ENCODE measurements at regions not wholly inside any gene's neighbourhood (a gene's known extent, or its start where the extent isn't known, plus 50 kb on each side); places are given as distances from the start of the nearest gene placed in this dataset.
"Not testable (repeated sequence)": the region's sequence is repeated elsewhere in the genome, so short reads cannot be mapped to it uniquely, and the experiment has no call there.

DNA sequence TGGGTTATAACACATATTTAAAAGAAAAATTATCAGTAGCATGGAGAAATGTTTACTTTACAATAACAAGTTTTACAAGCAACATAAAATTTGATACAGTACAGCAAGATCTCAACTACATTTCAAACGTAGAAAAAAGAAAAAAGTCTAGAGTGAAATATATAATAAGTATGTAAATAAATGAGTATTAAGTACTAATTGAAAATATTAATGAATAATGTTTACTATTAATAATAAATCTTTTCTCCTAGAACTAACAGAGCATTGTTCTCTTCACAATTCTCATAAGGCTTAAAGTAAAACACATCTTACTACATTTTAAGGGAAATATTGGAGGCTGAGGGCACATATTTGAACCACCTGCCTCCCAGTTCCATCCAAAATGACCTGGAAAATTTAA, 72.1 kb downstream of the TMEM212 start:
- DNase-seq, result no peak

DNA sequence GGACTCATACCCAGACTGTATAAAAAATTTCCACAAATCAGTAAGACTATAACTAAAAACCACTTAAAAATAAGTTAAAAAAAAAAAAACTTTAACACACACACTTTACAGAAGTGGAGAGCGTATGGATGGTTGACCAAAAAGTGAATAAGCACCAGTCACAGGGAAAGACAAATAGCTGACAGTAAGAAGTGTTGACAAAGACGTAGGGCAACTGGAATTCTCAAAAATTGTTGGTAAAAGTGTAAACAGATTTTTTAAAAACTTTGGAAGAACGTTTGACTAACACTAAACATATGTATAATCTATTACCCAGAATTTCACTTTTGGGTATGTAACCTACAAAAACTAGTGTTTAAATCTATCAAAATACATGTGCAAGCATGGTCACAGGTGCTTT, 73.7 kb downstream of the TMEM212 start:
- no peak for DNase-seq

GRCh38 chr3:171922629-171923028, 79.5 kb downstream of the TMEM212 start:
- not testable (repeated sequence) for DNase-seq

DNA sequence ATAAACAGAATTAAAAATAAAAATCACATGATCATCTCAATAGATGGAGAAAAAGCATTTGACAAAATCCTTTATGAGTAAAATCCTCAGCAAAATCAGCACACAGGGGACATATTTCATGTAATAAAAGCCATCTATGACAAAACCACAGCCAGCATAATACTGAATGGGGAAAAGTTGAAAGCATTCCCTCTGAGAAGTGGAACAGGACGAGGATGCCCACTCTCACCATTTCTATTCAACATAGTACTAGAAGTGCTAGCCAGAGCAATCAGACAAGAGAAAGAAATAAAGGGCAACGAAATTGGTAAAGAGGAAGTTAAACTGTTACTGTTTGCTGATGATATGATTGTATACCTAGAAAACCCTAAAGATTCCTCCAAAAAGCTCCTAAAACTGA, 80.5 kb downstream of the TMEM212 start:
- not testable (repeated sequence) for DNase-seq

GRCh38 chr3:171924864-171925263, 81.7 kb downstream of the TMEM212 start:
- not testable (repeated sequence) for DNase-seq

- DNase-seq, result no peak
Observed at GRCh38 chr3:171932153-171932611, 89.0 kb downstream of the TMEM212 start.

DNA sequence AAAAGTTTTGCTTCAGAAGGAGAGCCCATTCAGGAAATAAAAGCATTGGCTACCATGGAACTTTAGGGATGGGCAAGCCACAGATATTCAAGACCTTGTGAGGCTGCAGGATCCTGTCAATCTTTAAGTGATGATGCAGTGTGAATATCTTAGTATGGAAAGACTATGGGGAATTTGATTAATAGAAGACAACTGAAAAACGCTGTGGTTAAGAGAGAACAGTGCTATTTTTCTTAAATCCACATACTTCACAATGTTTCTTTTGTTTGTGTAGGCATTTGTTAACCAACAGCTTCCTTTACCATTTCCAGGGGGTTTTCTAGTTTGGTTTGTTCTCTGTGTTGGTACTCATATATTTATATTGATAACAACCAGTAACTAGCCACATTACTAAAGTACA, 90.3 kb downstream of the TMEM212 start:
- no peak for DNase-seq

- DNase-seq, result no peak
Observed at GRCh38 chr3:171935261-171936123, 92.3 kb downstream of the TMEM212 start.

DNA sequence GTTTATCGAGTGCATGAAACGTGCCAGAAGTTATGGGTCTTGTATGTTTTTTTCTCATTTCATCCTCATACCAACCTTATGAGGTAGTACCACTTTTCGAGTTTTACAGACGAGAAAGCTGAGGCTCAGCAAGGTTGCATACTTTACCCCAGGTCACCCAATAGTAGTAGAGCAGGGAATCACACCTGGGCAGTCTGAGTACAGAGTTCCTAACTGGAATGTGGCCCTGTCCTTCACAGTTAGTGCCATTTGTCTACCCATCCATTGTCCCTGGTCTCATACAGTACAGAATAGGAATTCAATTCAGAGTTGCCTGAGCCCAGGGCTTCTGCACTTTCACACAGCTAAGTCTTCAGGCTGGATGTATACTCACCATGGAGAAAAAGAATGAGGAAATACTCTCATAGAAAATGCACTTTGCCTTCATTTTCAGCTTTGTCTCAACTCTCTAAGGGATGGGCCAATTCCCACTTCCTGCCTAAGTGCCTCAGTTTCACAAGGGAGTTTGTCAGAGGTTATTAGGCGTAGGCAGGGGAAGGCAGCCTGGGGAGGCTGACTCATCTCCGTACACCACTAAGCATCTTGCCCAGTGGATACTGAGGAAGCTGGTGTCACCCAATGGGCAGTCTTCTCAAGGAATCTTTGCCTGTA, 93.2 kb downstream of the TMEM212 start:
- peak in 1 of 2 donors; percentile 58 for DNase-seq

GRCh38 chr3:171939578-171939977, 96.4 kb downstream of the TMEM212 start:
- DNase-seq, result no peak

DNA sequence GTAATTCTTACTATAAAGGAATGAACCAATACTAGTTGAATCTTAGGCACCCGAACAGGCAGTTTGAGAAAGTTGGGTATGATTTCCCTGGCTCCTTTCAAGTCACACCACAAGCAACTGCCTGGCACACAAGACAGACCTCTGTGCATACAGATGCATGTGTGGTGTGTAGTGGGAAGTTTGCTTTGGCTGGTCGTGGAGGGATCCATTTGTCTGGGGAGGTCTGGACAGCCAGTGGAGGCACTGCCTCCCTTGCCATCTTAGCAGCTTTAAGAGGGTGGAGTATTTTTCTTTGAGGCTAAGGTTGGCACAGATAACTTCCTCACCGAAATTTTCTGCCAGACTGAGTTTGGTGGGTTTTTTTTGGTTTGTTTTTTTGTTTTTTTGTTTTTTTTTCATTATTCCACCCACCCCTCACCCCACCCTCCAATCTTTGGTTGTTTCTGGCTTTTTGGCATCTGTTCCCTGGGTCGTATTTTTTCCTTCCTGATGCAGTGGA, 97.1 kb downstream of the TMEM212 start:
- no peak for DNase-seq

DNA sequence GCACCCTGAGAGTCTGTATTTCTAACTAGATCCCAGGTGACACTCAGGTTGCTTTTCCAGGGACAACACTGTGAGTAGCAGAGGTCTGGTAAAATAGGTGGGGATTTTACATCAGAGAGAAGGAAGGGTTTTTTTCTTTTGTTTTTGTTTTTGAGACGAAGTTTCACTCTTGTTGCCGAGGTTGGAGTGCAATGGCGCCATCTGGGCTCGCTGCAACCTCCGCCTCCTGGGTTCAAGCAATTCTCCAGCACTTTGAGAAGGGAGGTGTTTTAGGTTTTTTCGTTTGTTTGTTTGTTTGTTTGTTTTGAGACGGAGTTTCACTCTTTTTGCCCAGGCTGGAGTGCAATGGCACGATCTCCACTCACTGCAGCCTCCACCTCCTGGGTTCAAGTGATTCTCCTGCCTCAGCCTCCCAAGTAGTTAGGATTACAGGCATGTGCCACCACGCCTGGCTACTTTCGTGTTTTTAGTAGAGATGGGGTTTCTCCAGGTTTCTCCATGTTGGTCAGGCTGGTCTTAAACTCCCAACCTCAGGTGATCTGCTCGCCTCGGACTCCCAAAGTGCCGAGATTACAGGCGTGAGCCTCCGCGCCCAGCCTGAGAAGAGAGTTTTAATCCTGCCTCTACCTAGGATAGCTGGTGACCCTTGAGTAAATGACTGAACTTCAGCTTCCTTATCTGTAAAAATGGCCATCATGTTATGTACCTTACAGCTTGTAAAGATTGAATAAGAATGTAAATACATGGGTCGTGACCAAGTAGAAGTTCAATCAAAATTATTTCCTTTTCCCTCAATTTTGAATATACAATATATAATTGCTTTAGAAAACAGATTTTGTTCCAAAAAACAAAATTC, 95.9 kb upstream of the FNDC3B start:
- no peak for DNase-seq

GRCh38 chr3:171944118-171945016, 95.0 kb upstream of the FNDC3B start:
- DNase-seq, result no peak

DNA sequence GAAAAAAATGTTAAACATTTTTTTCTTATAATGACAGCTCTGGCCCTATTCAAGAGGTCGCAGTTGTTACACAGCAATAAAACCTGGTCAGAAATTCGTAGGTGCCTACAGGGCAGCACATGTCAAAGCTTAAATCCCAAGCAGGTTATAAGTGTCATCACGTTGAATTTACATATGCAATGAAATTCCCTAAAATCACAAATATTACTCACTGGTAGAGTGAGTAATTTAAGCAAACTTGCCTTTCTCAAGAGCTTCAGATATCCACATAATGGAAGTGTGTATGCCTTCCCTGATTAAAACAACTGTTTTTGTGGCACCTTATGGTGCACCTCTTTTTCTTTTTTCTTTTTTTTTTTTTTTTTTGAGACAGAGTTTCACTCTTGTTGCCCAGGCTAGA, 90.7 kb upstream of the FNDC3B start:
- no peak for DNase-seq

GRCh38 chr3:171949554-171949953, 89.8 kb upstream of the FNDC3B start:
- DNase-seq, result no peak

- DNase-seq, result no peak
Observed at GRCh38 chr3:171950373-171950772, 89.0 kb upstream of the FNDC3B start.

DNA sequence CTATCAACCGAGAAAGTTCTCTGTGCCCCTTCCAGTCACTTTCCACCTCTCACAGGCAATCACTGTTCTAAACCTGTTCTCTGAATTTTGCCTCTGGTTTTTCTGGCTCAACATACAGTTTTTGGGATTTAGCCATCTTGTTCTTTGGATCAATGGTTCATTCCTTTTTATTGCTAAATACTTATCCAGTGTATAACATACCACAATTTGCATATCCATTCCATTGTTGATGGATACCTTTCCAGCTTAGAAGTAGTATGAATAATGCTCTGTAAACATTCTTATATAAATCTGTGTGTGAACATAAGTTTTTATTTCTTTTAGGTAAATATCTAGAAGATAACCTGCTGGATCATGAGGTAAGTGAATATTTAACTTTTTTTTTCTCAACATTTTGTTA, 87.8 kb upstream of the FNDC3B start:
- DNase-seq, result no peak

GRCh38 chr3:171953301-171954022, 85.9 kb upstream of the FNDC3B start:
- DNase-seq, result no peak

DNA sequence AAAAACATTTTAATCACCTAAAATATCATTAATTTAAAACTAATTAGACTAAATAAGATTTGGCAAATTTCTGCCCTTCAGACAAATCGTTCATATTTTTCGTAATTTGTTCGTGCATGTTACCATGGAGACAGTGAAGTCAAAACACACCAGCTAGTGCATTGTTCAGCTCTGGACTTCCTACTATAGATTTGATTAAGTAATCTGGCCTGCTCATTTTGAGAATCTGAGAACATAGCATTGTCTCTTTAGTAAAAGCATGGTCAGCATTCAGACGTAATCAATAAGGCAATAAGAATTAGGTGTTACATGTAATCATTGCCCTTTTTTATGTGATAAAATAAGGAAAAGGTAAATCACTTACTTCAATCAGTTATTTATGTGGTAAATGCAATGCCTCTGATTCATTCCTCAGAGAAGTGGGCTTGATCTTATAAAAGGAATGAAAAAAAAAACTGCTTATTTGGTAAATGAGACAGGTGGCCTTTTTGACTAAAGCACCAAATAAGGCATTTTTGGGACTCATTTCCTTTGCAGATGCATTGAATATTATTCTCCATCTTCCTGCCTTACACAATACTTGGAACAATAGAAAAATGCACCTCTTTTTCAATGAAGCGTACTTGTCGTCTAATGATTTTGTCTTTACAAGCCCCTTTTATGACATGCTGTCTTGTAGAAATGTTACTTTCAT, 84.5 kb upstream of the FNDC3B start:
- no peak for DNase-seq

DNA sequence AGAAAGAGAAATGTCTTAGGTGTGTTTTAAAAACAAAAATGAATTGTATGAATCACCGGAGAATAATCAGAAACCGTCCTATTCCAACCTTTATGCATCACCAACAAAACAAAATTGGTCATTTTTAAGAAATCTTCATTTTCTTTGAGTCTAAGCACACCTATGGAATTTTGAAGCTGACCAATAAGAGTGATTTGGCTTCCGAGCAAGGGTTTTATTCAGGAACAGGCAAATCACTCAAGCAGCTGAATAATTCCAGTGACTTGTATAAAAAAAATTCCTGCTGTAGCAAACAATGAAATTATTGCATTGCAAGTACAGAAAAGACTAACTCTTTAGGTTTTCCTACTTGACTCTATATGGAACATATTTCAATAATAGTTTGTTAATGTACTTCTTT, 83.8 kb upstream of the FNDC3B start:
- DNase-seq, result no peak
